Upper lobe of left lung (tissue), 4 donors: ENCODE measurements at regions not wholly inside any gene's neighbourhood (a gene's known extent, or its start where the extent isn't known, plus 50 kb on each side); places are given as distances from the start of the nearest gene placed in this dataset.

ENCODE experiments used
- POLR2AphosphoS5 ChIP-seq, 2 donors: sonication (generic); formaldehyde crosslinking; IDR thresholded peaks; one replicate each; pipeline ENCODE4 v1.5.1; 2017; ENCODE audit warnings: antibody characterized with exemption in 2 of 2
- TF ChIP-seq, protein P1 (sequence below), 6 experiments: fragments of 450-650 bp in 4 of 6; fragments of 200-600 bp in 2 of 6; sonication (generic) in 2 of 6; IDR thresholded peaks; one replicate each; pipeline ENCODE4 v1.5.1; 2016 to 2019; ENCODE audit warnings: antibody characterized with exemption in 6 of 6

- TF ChIP-seq POLR2AphosphoS5 (IDR thresholded peaks at IDR 0.05), result no peak
- TF ChIP-seq, protein P1, sequence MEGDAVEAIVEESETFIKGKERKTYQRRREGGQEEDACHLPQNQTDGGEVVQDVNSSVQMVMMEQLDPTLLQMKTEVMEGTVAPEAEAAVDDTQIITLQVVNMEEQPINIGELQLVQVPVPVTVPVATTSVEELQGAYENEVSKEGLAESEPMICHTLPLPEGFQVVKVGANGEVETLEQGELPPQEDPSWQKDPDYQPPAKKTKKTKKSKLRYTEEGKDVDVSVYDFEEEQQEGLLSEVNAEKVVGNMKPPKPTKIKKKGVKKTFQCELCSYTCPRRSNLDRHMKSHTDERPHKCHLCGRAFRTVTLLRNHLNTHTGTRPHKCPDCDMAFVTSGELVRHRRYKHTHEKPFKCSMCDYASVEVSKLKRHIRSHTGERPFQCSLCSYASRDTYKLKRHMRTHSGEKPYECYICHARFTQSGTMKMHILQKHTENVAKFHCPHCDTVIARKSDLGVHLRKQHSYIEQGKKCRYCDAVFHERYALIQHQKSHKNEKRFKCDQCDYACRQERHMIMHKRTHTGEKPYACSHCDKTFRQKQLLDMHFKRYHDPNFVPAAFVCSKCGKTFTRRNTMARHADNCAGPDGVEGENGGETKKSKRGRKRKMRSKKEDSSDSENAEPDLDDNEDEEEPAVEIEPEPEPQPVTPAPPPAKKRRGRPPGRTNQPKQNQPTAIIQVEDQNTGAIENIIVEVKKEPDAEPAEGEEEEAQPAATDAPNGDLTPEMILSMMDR (IDR thresholded peaks at IDR 0.05), result no peak
Observed at GRCh38 chr5:40394698-40395097, 285.0 kb upstream of the PTGER4 start.
